Activated CD4-positive, alpha-beta T cell treated with anti-CD3 and anti-CD28 coated beads, Interleukin-2, Interleukin-6, amounts not matched to agents 100 ng/mL and 50 ng/mL, durations not matched to agents 16 hours and 8 hours (primary cell): ENCODE measurements at regions not wholly inside any gene's neighbourhood (a gene's known extent, or its start where the extent isn't known, plus 50 kb on each side); places are given as distances from the start of the nearest gene placed in this dataset.
"Not testable (repeated sequence)": the region's sequence is repeated elsewhere in the genome, so short reads cannot be mapped to it uniquely, and the experiment has no call there.

ENCODE experiments used
- DNase-seq: peaks from one replicate; pipeline ENCODE4 v3.0.0-alpha.2; 2020

DNA sequence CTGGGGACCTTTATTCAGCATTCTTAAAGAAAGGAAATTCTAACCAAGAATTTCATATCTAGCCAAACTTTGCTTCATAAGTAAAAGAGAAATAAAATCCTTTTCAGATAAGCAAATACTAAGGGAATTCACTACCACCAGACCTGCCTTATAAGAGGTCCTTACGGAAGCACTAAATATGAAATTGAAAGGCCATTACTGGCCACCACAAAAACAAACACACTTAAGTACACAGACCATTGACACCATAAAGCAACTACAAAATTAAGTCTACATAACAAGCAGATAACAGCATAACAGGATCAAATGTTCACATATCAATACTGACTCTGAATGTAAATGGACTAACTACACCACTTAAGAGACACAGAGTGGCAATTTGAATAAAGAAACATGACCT lies 361.4 kb upstream of the POU5F2 start:
- DNase-seq: no peak

GRCh38 chr5:94097384-94097783 lies 356.0 kb upstream of the POU5F2 start:
- not testable (repeated sequence) for DNase-seq

DNA sequence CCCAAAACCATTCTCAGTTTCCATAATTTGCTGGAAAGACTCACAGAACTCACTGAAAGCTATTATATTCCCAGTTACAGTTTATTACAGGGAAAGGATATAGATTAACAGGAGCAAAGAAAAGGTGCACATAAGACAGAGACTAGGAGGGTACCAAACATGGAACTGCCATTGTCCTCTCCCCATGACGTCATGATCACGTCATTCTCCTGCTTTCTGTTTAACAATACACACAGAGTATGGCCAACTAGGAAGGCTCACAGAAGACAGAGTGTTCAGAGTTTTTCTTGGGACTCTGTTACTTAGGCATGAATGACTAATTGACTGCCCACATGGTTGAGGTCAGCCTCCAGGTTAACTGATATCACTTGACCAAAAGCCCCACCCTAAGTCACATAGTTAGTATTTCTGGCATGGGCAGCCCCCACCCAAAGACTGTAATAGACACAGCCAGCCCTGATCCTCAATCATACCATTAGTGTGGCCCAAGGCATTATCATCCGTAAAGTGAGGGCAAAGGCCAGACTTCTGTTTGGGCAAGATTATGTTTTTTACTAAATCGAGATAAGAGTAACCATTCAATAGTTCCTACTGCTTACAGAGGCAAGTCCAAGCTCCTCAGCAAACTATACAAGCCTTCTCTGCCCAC lies 353.5 kb upstream of the POU5F2 start:
- DNase-seq: no peak

- DNase-seq: no peak
These were observed 351.9 kb upstream of the POU5F2 start for GRCh38 chr5:94093300-94093699.

- DNase-seq: not testable (repeated sequence)
These were observed 345.2 kb upstream of the POU5F2 start for GRCh38 chr5:94086635-94087034.

GRCh38 chr5:94086194-94086593 lies 344.8 kb upstream of the POU5F2 start:
- DNase-seq: no peak

- no peak for DNase-seq
These were observed 341.0 kb upstream of the POU5F2 start for GRCh38 chr5:94082405-94082804.

GRCh38 chr5:94081088-94081487 lies 339.7 kb upstream of the POU5F2 start:
- no peak for DNase-seq

DNA sequence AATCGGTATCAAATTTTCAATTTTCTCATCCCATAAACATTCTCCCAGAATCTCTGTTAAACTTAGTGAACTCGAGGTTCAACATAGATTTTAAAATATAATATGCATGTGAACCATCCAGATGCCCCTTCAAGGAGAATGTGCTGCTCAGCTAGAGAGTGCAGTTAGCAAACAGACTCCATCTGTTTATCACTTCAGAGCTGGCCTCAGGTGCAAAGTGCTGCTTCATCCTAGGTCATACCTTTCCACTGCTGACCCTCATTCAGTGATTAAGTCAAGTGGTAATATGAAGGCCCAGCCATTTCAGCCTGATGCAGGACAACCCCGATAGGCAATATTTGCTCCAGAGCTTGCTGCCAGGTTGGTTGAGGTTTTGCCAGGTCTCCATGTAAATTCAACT lies 339.0 kb upstream of the POU5F2 start:
- DNase-seq: no peak

DNA sequence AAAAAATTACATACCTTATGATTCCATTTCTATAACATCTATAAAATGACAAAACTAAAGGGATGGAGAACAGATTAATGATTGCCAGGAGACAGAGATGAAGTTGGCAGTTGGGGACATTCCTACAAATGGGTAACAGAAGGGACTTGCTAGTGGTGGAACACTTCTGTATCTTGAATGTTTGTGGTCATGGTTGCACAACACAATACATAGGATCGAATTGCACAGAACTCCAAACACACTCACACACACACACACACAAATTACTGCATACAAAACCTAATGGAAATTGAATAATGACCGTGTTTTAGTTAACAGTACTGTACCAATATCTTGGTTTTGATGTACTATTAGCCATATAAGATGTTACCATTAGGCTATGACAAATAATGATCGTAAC lies 330.7 kb upstream of the POU5F2 start:
- DNase-seq: no peak

GRCh38 chr5:94066437-94067207 lies 325.2 kb upstream of the POU5F2 start:
- no peak for DNase-seq

GRCh38 chr5:94064025-94064424 lies 322.6 kb upstream of the POU5F2 start:
- DNase-seq: no peak

DNA sequence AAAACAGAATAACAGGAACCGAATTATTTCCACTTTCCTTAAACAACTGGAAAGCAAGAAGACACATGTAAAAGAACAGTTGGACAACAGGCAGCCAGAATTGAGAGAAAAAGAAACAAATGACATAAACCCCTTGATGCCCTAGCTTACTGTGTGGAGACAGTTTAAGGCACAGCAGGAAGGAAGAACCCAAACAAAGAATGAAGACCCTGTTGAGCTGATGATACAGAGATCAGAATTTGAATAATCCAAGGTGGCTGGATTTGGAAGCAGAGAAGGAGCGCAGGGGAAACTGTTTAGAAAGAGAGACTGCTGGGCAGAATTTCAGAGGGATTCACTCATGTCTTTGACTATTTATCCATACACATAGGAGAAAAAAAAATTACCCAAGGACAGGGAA lies 316.3 kb upstream of the POU5F2 start:
- DNase-seq: no peak

DNA sequence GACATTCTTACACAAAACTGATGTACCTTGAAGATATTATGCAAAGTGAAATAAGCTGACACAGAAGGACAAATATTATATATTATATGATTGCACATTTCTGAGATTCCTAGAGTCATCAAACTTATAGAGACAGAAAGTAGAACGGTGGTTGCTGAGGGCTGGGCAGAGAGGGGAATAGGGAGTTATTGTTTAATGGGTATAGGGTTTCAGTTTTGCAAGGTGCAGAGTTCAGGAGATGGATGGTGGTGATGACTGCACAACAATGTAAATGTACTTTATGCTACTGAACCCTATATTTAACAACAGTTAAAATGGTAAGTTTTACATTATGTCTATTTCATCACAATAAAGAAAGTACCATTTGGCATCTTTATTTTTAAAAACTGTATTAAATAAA lies 315.8 kb upstream of the POU5F2 start:
- no peak for DNase-seq

GRCh38 chr5:94049307-94049922 lies 308.0 kb upstream of the POU5F2 start:
- not testable (repeated sequence) for DNase-seq

DNA sequence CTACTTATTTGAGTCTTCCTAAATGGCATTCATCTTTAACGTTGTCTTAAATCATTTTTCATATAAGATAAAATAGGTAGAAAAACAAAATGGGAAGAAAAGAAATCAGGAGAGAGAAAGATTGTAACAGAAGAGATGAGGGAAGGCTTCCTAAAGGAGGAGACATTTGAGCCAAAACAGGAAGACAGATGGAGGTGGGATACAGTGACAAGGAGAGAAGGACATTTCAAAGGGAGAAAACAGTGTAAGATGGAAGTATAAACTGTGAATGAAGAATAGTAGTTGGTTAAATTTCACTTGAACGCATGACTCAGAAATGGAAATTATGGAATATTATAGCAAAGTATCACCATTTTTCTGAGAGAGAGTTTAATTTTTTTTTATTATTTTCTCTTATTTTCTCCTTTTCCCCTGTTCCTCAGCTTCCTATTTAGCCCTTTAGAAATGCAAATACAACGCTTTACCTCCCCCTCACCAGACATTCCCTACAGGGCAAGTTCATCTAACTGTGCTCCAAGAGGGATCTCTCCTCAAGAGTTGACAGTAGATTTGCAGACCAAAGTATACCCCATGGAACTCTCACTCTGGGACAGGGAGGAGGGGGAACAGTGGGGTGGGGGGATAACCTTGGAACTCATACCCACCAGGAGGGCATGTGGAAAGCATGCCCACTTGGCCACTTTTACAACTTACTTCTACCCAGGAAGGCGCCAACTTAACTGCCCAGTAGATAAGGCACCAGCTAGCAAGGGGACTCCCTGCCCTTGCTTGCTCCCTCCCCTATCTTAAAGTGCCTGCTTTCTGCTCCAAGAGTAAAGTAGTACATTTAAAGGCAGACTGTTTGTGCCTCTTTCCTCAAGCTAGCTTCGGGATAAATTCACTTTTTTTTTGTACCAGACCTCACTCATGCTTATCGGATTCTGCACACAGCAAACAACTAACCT lies 304.7 kb upstream of the POU5F2 start:
- DNase-seq: no peak

DNA sequence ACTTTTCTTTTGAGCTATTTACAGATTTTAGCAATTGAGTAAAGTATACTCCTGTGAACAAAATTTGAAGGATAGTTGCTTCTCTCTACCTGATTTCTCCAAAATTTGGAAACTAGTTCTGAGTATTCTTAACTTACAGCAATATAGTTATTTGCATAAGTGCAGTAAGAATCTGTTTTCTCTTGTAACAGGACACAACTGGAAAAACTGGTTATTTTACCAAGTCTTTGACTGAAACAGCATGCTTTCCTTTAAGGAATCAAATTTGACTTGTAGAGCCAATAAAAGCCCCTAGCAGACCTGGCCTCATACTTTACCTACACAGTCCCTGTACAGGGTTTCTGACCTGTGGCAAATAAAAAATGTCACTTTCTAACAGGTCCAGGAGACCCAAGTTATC lies 301.9 kb upstream of the POU5F2 start:
- no peak for DNase-seq

- no peak for DNase-seq
These were observed 299.3 kb upstream of the POU5F2 start for GRCh38 chr5:94040591-94041148.

- no peak for DNase-seq
These were observed 297.7 kb upstream of the POU5F2 start for GRCh38 chr5:94039101-94039500.

- no peak for DNase-seq
These were observed 290.2 kb upstream of the POU5F2 start for GRCh38 chr5:94031631-94032030.

DNA sequence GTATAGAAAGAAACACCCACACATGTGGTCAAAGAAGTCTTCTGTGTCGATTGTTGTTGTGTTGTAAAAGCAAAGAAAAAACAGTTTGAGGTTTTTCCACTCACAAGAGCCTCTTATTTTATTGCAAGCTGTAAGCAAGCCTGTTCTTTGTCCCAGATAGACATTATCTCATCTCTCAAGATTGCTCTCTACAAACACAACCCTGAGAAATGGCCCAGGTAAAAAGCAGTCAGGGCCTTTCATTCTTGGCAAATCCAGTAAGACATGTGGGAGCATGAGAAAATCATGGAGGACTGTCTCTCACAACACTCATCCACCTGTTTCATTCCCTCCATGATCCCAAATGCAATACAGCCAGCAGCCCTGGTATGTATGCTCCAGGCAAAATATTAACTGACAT lies 286.6 kb upstream of the POU5F2 start:
- DNase-seq: no peak

- no peak for DNase-seq
These were observed 285.7 kb upstream of the POU5F2 start for GRCh38 chr5:94027145-94027544.
